ENCODE measurements at regions not wholly inside any gene's neighbourhood (a gene's known extent, or its start where the extent isn't known, plus 50 kb on each side); places are given as distances from the start of the nearest gene placed in this dataset.
A peak's percentile ranks its signal among the peaks of the same experiment; 100 is the strongest.

DNA sequence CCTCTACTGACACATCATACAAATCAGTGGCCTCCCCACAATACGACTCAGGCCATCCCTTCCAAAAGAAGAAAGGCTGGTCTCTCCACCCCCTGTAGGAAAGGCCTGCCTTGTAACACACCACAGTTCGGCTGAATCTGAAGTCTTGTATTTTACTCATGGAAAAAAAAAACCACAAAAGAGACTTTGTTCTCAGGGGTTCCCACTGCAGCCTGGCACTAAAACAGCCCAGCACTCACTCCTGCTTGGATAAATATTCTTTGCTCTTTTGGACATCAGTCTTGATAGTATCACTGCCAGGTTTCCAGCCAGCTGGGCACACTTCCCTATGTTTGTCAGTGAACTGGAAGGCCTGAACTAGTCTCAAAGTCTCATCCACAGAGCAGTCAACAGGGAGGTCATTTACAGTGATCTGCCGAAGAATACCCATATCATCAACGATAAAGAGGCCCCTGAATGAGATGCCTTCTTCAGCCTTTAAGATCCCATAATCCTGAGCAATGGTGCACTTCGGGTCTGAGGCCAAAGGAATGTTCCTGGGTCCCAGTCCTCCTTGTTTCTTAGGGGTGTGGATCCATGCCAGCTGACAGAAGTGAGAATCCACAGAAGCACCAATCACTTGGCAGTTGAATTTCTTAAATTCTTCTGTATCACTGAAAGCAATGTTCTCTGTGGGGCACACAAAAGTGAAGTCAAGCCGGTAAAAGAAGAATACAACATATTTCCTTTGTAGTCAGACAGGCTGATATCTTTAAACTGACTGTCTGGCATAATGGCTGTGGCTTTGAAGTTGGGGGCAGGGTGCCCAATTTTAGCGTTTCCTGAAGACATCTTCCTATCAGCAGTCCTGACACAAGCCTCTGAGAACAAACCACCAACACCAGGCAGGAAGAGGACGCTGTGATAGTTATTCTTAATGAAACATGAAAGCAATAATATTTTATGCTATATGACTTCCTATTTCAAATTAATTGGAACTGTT lies 198.1 kb downstream of the LURAP1L start:
- Histone ChIP-seq H3K27ac (peak overlapping the region; percentile 21), H3K4me3 (no peak overlapping the region), H3K36me3 (no peaks in the 10 kb centered on the region), H3K27me3 (no peaks in the 10 kb centered on the region), H3K9me3 (no peaks in the 10 kb centered on the region), H3K4me1 (no peaks in the 10 kb centered on the region)
- intact Hi-C loops (cut with DNase I): no loop called here
- DNase-seq (no peak), ATAC-seq (no peak)
- TF ChIP-seq, protein P1, sequence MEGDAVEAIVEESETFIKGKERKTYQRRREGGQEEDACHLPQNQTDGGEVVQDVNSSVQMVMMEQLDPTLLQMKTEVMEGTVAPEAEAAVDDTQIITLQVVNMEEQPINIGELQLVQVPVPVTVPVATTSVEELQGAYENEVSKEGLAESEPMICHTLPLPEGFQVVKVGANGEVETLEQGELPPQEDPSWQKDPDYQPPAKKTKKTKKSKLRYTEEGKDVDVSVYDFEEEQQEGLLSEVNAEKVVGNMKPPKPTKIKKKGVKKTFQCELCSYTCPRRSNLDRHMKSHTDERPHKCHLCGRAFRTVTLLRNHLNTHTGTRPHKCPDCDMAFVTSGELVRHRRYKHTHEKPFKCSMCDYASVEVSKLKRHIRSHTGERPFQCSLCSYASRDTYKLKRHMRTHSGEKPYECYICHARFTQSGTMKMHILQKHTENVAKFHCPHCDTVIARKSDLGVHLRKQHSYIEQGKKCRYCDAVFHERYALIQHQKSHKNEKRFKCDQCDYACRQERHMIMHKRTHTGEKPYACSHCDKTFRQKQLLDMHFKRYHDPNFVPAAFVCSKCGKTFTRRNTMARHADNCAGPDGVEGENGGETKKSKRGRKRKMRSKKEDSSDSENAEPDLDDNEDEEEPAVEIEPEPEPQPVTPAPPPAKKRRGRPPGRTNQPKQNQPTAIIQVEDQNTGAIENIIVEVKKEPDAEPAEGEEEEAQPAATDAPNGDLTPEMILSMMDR (IDR thresholded peaks at IDR 0.05): no peak

DNA sequence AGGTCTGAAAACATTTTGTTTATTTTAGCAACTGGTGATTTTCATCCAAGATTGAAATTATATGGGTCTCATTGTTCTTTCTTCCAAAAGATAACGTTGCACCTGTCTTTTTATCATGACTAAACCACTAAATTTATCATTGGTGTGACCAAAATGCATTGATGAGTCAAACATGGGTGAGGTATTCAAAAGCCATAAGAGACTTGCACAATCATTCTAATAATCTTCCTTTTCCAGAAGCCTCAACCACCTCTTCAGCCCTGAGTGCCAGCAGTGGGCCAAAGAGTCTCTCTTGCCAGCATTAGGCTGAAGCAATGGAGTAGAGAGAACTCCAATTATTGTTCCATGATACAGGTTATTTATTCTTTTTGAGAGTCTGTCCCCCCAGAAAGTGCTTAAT lies 198.9 kb downstream of the LURAP1L start:
- no peak overlapping the region for H3K27ac ChIP-seq
- no peaks in the 10 kb centered on the region for H3K27me3 ChIP-seq
- TF ChIP-seq, protein P1 (IDR thresholded peaks at IDR 0.05): no peak
- intact Hi-C loops (cut with DNase I): no loop called here
- DNase-seq: no peak
- H3K4me1 ChIP-seq: no peaks in the 10 kb centered on the region
- H3K9me3 ChIP-seq: no peaks in the 10 kb centered on the region
- H3K4me3 ChIP-seq: no peak overlapping the region
- H3K36me3 ChIP-seq: no peaks in the 10 kb centered on the region
- ATAC-seq: no peak

DNA sequence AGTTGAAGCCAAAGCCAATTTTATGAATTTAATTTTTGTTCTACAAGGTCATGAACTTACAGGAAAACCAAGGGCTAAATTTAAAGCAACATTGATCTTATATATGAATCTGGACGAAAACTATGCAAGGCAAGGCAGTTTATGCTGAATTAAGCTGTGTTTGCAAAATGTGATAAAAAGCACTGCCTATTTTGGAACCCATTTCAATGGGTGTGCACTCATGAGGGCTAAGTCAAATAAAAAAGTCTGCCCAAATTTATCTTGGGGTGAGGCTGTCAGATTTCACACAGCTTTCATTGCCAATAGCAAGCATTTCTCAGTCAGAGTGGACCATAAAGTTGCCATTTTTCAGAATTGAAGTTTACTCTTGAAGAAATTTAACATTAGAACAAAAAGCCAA lies 199.9 kb downstream of the LURAP1L start:
- no peak for ATAC-seq
- no peak for DNase-seq
- TF ChIP-seq, protein P1 (IDR thresholded peaks at IDR 0.05): no peak

GRCh38 chr9:12975496-12975895 lies 200.7 kb downstream of the LURAP1L start:
- TF ChIP-seq, protein P1 (IDR thresholded peaks at IDR 0.05): no peak
- Histone ChIP-seq H3K4me1 (no peaks in the 10 kb centered on the region), H3K36me3 (no peaks in the 10 kb centered on the region), H3K9me3 (no peaks in the 10 kb centered on the region), H3K4me3 (no peak overlapping the region), H3K27me3 (no peaks in the 10 kb centered on the region), H3K27ac (no peak overlapping the region)
- intact Hi-C loops (cut with DNase I): no loop called here
- DNase-seq (no peak), ATAC-seq (no peak)

More for the DNA sequence above, 199.9 kb downstream of the LURAP1L start:
- intact Hi-C loops (cut with DNase I): no loop called here
- no peaks in the 10 kb centered on the region for H3K4me1 ChIP-seq
- H3K27me3 ChIP-seq: no peaks in the 10 kb centered on the region
- no peak overlapping the region for H3K27ac ChIP-seq
- no peak overlapping the region for H3K4me3 ChIP-seq
- H3K36me3 ChIP-seq: no peaks in the 10 kb centered on the region
- H3K9me3 ChIP-seq: no peaks in the 10 kb centered on the region

- Histone ChIP-seq H3K27me3 (no peaks in the 10 kb centered on the region), H3K4me3 (no peak overlapping the region), H3K9me3 (peaks cover 4% of the 10 kb centered on the region), H3K27ac (no peak overlapping the region), H3K4me1 (no peaks in the 10 kb centered on the region), H3K36me3 (no peaks in the 10 kb centered on the region)
- TF ChIP-seq, protein P1 (IDR thresholded peaks at IDR 0.05): no peak
- DNase-seq (no peak), ATAC-seq (no peak)
- intact Hi-C loops (cut with DNase I): no loop called here
These were observed 205.4 kb downstream of the LURAP1L start for GRCh38 chr9:12980085-12980851.

All from upper lobe of right lung (tissue), 1 donor.